Subcutaneous abdominal adipose tissue (tissue), 5 donors: ENCODE measurements at regions not wholly inside any gene's neighbourhood (a gene's known extent, or its start where the extent isn't known, plus 50 kb on each side); places are given as distances from the start of the nearest gene placed in this dataset.

Source experiments
- H3K27ac ChIP-seq: one replicate; pipeline ENCODE4 v1.7.0; 2013; ENCODE audit warnings: low read depth, mild to moderate bottlenecking, inconsistent platforms, low read length, moderate library complexity
- H3K27me3 ChIP-seq, 5 donors: one replicate each; pipeline ENCODE4 v1.7.0; 2013; ENCODE audit warnings: low read length in 5 of 5, inconsistent platforms in 1 of 5; ENCODE audit not compliant: control insufficient read depth in 5 of 5, insufficient read depth in 4 of 5
- H3K36me3 ChIP-seq, 5 donors: one replicate each; pipeline ENCODE4 v1.7.0; 2013; ENCODE audit warnings: low read length in 5 of 5; ENCODE audit not compliant: control insufficient read depth in 5 of 5, insufficient read depth in 5 of 5
- H3K4me1 ChIP-seq, 5 donors: one replicate each; pipeline ENCODE4 v1.7.0; 2013; ENCODE audit warnings: low read length in 5 of 5, mild to moderate bottlenecking in 3 of 5, moderate library complexity in 1 of 5; ENCODE audit not compliant: control insufficient read depth in 5 of 5, insufficient read depth in 5 of 5
- H3K4me3 ChIP-seq, 5 donors: one replicate each; pipeline ENCODE4 v1.7.0; 2013; ENCODE audit warnings: low read length in 5 of 5, low read depth in 1 of 5
- H3K9ac ChIP-seq, 5 donors: one replicate each; pipeline ENCODE4 v1.7.0; 2013; ENCODE audit warnings: low read length in 5 of 5, mild to moderate bottlenecking in 4 of 5, moderate library complexity in 3 of 5
- H3K9me3 ChIP-seq, 5 donors: one replicate each; pipeline ENCODE4 v1.7.0; 2013; ENCODE audit warnings: low read length in 5 of 5; ENCODE audit not compliant: control insufficient read depth in 5 of 5
- donor health status: healthy.
- donor health status: healthy.
- donor health status: healthy.
- donor health status: healthy.
- donor health status: healthy.

- Histone ChIP-seq H3K4me1 (no peaks in the 10 kb centered on the region), H3K36me3 (no peaks in the 10 kb centered on the region), H3K9me3 (no peaks in the 10 kb centered on the region), H3K9ac (no peak overlapping the region), H3K27me3 (peaks cover 0 to 8% (median 4%) of the 10 kb centered on the region in 5 donors), H3K27ac (no peak overlapping the region), H3K4me3 (no peak overlapping the region)
Measured at GRCh38 chr18:22033085-22033484, 136.3 kb upstream of the GATA6 start.

- Histone ChIP-seq H3K27ac (no peak overlapping the region), H3K9me3 (no peaks in the 10 kb centered on the region), H3K4me1 (no peaks in the 10 kb centered on the region), H3K9ac (no peak overlapping the region), H3K27me3 (peaks cover 0 to 8% (median 4%) of the 10 kb centered on the region in 5 donors), H3K36me3 (no peaks in the 10 kb centered on the region), H3K4me3 (no peak overlapping the region)
Measured at GRCh38 chr18:22034276-22034675, 135.1 kb upstream of the GATA6 start.

DNA sequence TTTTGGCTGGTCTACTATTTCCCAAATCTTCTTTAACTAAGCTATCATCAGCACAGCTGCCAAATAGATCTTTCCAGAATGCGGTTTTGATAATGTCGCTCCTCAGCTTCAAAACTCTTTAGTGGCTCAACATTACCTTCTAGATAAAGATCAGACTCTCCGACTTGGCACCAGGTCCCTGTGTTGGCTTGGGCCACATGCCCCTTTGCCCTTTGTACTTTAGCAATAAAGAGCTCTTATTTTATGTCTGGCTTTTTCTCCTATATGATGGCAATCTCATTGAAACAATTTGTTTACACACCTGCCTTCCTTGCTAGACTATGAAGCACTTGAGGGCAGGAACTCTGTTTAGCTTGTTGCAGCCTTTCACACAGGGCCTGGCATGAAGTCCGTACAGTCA is 128.9 kb upstream of the GATA6 start:
- Histone ChIP-seq H3K27ac (no peak overlapping the region), H3K27me3 (peaks cover 0 to 8% (median 1%) of the 10 kb centered on the region in 5 donors), H3K9me3 (no peaks in the 10 kb centered on the region), H3K4me1 (no peaks in the 10 kb centered on the region), H3K36me3 (no peaks in the 10 kb centered on the region), H3K9ac (no peak overlapping the region), H3K4me3 (no peak overlapping the region)

GRCh38 chr18:22043837-22044236 is 125.6 kb upstream of the GATA6 start:
- H3K4me3 ChIP-seq: no peak overlapping the region
- no peaks in the 10 kb centered on the region for H3K9me3 ChIP-seq
- no peaks in the 10 kb centered on the region for H3K36me3 ChIP-seq
- no peaks in the 10 kb centered on the region for H3K4me1 ChIP-seq
- H3K9ac ChIP-seq: no peak overlapping the region
- H3K27ac ChIP-seq: no peak overlapping the region
- H3K27me3 ChIP-seq: peaks cover 0 to 8% (median 2%) of the 10 kb centered on the region in 5 donors

- peaks cover 0 to 7% (median 2%) of the 10 kb centered on the region in 5 donors for H3K27me3 ChIP-seq
- H3K4me3 ChIP-seq: no peak overlapping the region
- no peak overlapping the region for H3K9ac ChIP-seq
- H3K27ac ChIP-seq: no peak overlapping the region
- no peaks in the 10 kb centered on the region for H3K9me3 ChIP-seq
- H3K4me1 ChIP-seq: no peaks in the 10 kb centered on the region
- H3K36me3 ChIP-seq: no peaks in the 10 kb centered on the region
Measured at GRCh38 chr18:22044474-22045220, 124.7 kb upstream of the GATA6 start.

DNA sequence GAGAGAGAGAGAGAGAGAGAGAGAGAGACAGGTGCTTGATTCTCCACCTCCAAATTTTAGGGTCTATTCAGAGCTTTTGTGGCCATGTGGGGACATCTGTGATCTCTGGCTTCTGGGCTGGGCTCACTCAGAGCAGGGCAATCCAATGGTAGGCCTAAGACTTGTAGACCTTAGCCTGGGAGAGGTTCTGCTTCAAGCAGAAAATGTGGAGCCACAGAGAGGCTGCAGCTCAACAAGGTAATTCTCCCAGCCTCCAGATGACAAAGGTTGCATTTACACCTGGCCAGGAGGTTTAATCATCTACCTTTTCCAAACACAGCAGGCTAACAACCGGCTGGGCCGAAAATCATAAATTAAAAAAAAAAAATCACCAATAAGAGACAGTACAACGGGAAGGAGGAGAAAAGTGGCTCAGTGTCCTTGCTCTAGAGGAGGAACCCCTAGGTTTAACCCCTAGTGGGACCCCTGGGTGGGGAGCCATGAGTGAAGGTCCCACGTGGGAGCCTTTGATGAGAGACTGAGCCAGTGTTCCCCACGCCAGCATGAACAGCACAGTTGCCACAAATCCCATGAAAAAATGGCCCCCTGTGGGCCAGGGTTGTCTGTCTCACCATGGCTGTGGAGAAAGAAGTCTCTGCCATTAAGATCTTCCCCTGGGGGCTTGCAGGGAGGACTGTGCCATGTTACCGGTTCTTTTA is 124.0 kb upstream of the GATA6 start:
- Histone ChIP-seq H3K9me3 (no peaks in the 10 kb centered on the region), H3K36me3 (no peaks in the 10 kb centered on the region), H3K27ac (no peak overlapping the region), H3K9ac (no peak overlapping the region), H3K27me3 (peaks cover 0 to 7% (median 2%) of the 10 kb centered on the region in 5 donors), H3K4me3 (no peak overlapping the region), H3K4me1 (no peaks in the 10 kb centered on the region)

DNA sequence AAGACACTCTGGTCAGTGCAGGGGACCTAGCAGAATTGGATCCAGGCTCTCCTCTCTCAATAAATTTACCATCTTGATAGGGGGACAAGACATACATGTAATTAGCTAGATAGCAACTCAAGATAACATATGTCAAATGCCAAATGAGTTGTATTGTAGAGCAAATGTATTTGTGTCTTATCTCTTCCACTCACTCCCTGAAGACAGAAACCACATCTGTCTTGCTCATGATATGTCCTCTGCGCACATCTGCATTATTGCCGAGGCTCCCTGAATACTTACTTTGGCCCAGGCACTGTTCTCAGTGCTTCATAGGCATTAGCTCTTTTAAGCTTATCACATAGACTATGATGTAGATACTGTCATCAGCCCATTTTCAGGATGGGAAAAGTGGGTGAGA is 122.9 kb upstream of the GATA6 start:
- H3K27me3 ChIP-seq: peaks cover 0 to 7% (median 0%) of the 10 kb centered on the region in 5 donors
- H3K9me3 ChIP-seq: no peaks in the 10 kb centered on the region
- H3K27ac ChIP-seq: no peak overlapping the region
- H3K9ac ChIP-seq: no peak overlapping the region
- no peak overlapping the region for H3K4me3 ChIP-seq
- no peaks in the 10 kb centered on the region for H3K36me3 ChIP-seq
- H3K4me1 ChIP-seq: no peaks in the 10 kb centered on the region

- Histone ChIP-seq H3K9ac (no peak overlapping the region), H3K27ac (no peak overlapping the region), H3K4me3 (no peak overlapping the region), H3K9me3 (no peaks in the 10 kb centered on the region), H3K36me3 (no peaks in the 10 kb centered on the region), H3K4me1 (no peaks in the 10 kb centered on the region), H3K27me3 (peaks cover 0 to 7% (median 0%) of the 10 kb centered on the region in 5 donors)
Measured at GRCh38 chr18:22047485-22047884, 121.9 kb upstream of the GATA6 start.

DNA sequence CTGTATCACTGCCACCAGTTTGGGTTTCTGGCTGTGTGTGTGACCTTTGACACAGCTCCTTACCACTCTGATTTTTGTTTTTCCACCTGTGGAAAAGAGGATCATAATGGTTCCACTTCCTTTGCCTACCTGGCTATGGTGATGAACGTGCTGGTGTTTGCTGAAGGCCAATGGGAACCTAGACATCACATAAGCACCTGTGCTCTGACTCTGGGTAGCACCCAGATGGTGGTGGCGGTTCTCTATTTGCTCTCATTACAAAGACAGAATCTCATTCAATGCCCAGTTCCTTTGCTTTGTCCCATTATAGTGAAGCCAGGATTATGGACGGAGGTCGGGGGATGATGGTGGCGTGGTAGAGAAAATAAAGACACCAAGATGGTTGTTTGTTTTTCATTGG is 121.2 kb upstream of the GATA6 start:
- Histone ChIP-seq H3K9ac (no peak overlapping the region), H3K27ac (no peak overlapping the region), H3K4me1 (no peaks in the 10 kb centered on the region), H3K36me3 (no peaks in the 10 kb centered on the region), H3K27me3 (peaks cover 0 to 7% (median 0%) of the 10 kb centered on the region in 5 donors), H3K9me3 (no peaks in the 10 kb centered on the region), H3K4me3 (no peak overlapping the region)

GRCh38 chr18:22048932-22049615 is 120.3 kb upstream of the GATA6 start:
- no peaks in the 10 kb centered on the region for H3K4me1 ChIP-seq
- no peak overlapping the region for H3K9ac ChIP-seq
- H3K9me3 ChIP-seq: peaks cover 0 to 3% (median 0%) of the 10 kb centered on the region in 5 donors
- peaks cover 0 to 7% (median 0%) of the 10 kb centered on the region in 5 donors for H3K27me3 ChIP-seq
- H3K27ac ChIP-seq: no peak overlapping the region
- no peak overlapping the region for H3K4me3 ChIP-seq
- no peaks in the 10 kb centered on the region for H3K36me3 ChIP-seq
